K562 (cell line): ENCODE measurements at regions not wholly inside any gene's neighbourhood (a gene's known extent, or its start where the extent isn't known, plus 50 kb on each side); places are given as distances from the start of the nearest gene placed in this dataset.

Source experiments
- ATAC-seq: fragments of 200-7000 bp; cut with Tn5 transposase; 3 replicates; pipeline ENCODE4 v1.9.1; 2020; ENCODE audit warnings: moderate library complexity
- BruUV-seq: library from RNA; stranded (reverse); fragments of 400-500 nt; replicated peaks from 2 replicates; lab custom pipeline; 2021; lab: Mats Ljungman, UMichigan
- CTCF ChIA-PET: fragments of 300-600 bp; formaldehyde crosslinking; extraction: SDS; loops from one replicate; lab custom pipeline; 2021; ENCODE audit warnings: low intra/inter-chr PET ratio; lab: Yijun Ruan, JAX
- POLR2A ChIA-PET: fragments of 300-600, 350-650 bp; sonication (Branson Sonifier 250); formaldehyde crosslinking; extraction: SDS; loops from one replicate; lab custom pipeline; 2021; ENCODE audit warnings: antibody characterized with exemption, inconsistent platforms; lab: Yijun Ruan, JAX
- DNase-seq, 4 experiments: peaks; one replicate each; pipeline versions ENCODE4 v3.0.0 to v3.0.0-alpha.2; 2011 to 2018; ENCODE audit warnings: low spot score in 3 of 4, mixed read lengths in 3 of 4; ENCODE audit errors: extremely low read depth in 1 of 4
- FAIRE-seq: peaks from 2 replicates; lab custom pipeline; 2011; peaks lifted over from hg19 to GRCh38; lab: Jason Lieb, UNC
- H2AFZ ChIP-seq: 2 replicates; pipeline ENCODE4 v1.6.0; 2011; ENCODE audit warnings: low read depth, low read length, control low read depth, inconsistent platforms
- H3K27ac ChIP-seq: fragments of 200-600 bp; 3 replicates; pipeline ENCODE4 v1.8.0; 2011; ENCODE audit warnings: low read depth, mild to moderate bottlenecking, control low read depth, inconsistent platforms, low read length, moderate library complexity, mixed read lengths; ENCODE audit errors: extremely low read depth
- H3K27me3 ChIP-seq, 2 experiments: fragments of 300-600 bp in 1 of 2; 2 replicates in 1 of 2; 3 replicates in 1 of 2; pipeline versions ENCODE4 v1.6.0 to v1.8.0; 2011; ENCODE audit warnings: inconsistent platforms in 2 of 2, low read length in 2 of 2, mild to moderate bottlenecking in 1 of 2, mixed read lengths in 1 of 2, moderate library complexity in 1 of 2; ENCODE audit not compliant: control insufficient read depth in 2 of 2, insufficient read depth in 2 of 2
- H3K36me3 ChIP-seq: fragments of 300-600 bp; 3 replicates; pipeline ENCODE4 v1.8.0; 2011; ENCODE audit warnings: mild to moderate bottlenecking, low read length, inconsistent platforms; ENCODE audit not compliant: control insufficient read depth, insufficient read depth
- H3K4me1 ChIP-seq, 2 experiments: fragments of 200-600 bp in 1 of 2; replicated peaks in 1 of 2; 2 replicates in 1 of 2; 3 replicates in 1 of 2; pipeline versions ENCODE4 v1.5.1 to v1.8.0; 2011; ENCODE audit warnings: inconsistent platforms in 2 of 2, low read length in 2 of 2, mild to moderate bottlenecking in 1 of 2, mixed read lengths in 1 of 2, moderate library complexity in 1 of 2; ENCODE audit not compliant: control insufficient read depth in 2 of 2, insufficient read depth in 2 of 2
- H3K4me2 ChIP-seq: 2 replicates; pipeline ENCODE4 v1.6.1; 2011; ENCODE audit warnings: low read length, control low read depth, inconsistent platforms, mixed read lengths; ENCODE audit not compliant: insufficient read depth
- H3K4me3 ChIP-seq: fragments of 200-600 bp; sonication (generic), shearing (Covaris generic); 2 replicates; pipeline ENCODE4 v1.5.1; 2016; ENCODE audit warnings: control low read depth, inconsistent platforms
- H3K79me2 ChIP-seq: fragments of 200-600 bp; 3 replicates; pipeline ENCODE4 v1.8.0; 2011; ENCODE audit warnings: low read length, inconsistent platforms; ENCODE audit not compliant: control insufficient read depth, insufficient read depth
- H3K9ac ChIP-seq, 2 experiments: 2 replicates each; pipeline versions ENCODE4 v1.6.0 to v1.6.1; 2011; ENCODE audit warnings: low read depth in 2 of 2, low read length in 2 of 2, control low read depth in 1 of 2, inconsistent platforms in 1 of 2, mild to moderate bottlenecking in 1 of 2, mixed read lengths in 1 of 2; ENCODE audit not compliant: insufficient read depth in 1 of 2
- H3K9me1 ChIP-seq: one replicate; pipeline ENCODE4 v1.6.0; 2011; ENCODE audit warnings: inconsistent platforms, mild to moderate bottlenecking, low read length, moderate library complexity; ENCODE audit not compliant: control insufficient read depth, insufficient read depth
- H3K9me3 ChIP-seq: replicated peaks from 2 replicates; pipeline ENCODE4 v1.5.1; 2011; ENCODE audit warnings: low read depth, low read length, inconsistent platforms; ENCODE audit not compliant: control insufficient read depth, insufficient read depth
- H4K20me1 ChIP-seq: replicated peaks from 2 replicates; pipeline ENCODE4 v1.6.1; 2011; ENCODE audit warnings: low read length, inconsistent platforms, mixed read lengths; ENCODE audit not compliant: control insufficient read depth, insufficient read depth
- DDX20 ChIP-seq: fragments of 450-650 bp; IDR thresholded peaks from 2 replicates; pipeline ENCODE4 v1.6.1; 2016; ENCODE audit warnings: missing genetic modification characterization, low read depth, mild to moderate bottlenecking, missing compliant biosample characterization, moderate library complexity
- DNMT1 ChIP-seq: fragments of 450-650 bp; IDR thresholded peaks from 2 replicates; pipeline ENCODE4 v1.6.1; 2016; ENCODE audit warnings: antibody characterized with exemption, mild to moderate bottlenecking
- SMARCE1 ChIP-seq: fragments of 450-650 bp; IDR thresholded peaks from 2 replicates; pipeline ENCODE4 v1.7.1; 2016; ENCODE audit warnings: mild to moderate bottlenecking
- in situ Hi-C: fragments of 300-500 bp; cut with MboI; formaldehyde crosslinking; loops from 4 replicates; pipeline ENCODE4 v1.15.0; 2018; ENCODE audit warnings: inconsistent platforms, mixed read lengths
- intact Hi-C: fragments of 100-400 bp; cut with micrococcal nuclease; formaldehyde crosslinking; loops from 2 replicates; pipeline ENCODE4 v1.14.2; 2022
- TF ChIP-seq, protein P1 (sequence below): fragments of 200-800 bp; sonication (Bioruptor generic); IDR thresholded peaks from 2 replicates; pipeline ENCODE4 v1.6.1; 2016; ENCODE audit warnings: missing genetic modification characterization, missing compliant biosample characterization
- TF ChIP-seq, protein P2 (sequence below): fragments of 200-800 bp; sonication (Bioruptor generic); IDR thresholded peaks from 2 replicates; pipeline ENCODE4 v1.6.1; 2017; ENCODE audit warnings: missing genetic modification characterization, missing compliant biosample characterization
- TF ChIP-seq, protein P3 (sequence below), 2 experiments: fragments of 450-650 bp; IDR thresholded peaks; 2 replicates each; pipeline ENCODE4 v1.6.1; 2016; ENCODE audit warnings: mild to moderate bottlenecking in 2 of 2, borderline replicate concordance in 1 of 2, low read depth in 1 of 2, moderate library complexity in 1 of 2

DNA sequence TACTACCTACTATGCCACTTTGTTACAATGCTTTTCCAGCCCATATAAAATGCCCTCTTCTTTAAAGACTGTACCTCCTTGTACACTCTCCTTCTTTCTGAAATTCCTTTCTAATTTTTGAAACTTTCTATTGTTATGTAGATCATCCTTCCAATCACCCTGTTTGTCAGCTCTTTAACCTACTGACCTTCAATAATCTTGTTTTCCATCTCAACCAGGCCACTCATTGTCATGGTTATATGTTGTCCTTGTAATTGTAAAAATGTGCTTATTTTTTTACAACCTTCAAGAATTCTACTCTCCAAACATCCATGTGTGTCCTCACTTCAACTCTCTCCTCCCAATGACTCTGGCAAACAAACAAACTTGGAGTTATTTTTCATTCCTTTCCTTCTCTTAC lies 1172.6 kb upstream of the CELF2 start (continued):
- TF ChIP-seq, protein P1, sequence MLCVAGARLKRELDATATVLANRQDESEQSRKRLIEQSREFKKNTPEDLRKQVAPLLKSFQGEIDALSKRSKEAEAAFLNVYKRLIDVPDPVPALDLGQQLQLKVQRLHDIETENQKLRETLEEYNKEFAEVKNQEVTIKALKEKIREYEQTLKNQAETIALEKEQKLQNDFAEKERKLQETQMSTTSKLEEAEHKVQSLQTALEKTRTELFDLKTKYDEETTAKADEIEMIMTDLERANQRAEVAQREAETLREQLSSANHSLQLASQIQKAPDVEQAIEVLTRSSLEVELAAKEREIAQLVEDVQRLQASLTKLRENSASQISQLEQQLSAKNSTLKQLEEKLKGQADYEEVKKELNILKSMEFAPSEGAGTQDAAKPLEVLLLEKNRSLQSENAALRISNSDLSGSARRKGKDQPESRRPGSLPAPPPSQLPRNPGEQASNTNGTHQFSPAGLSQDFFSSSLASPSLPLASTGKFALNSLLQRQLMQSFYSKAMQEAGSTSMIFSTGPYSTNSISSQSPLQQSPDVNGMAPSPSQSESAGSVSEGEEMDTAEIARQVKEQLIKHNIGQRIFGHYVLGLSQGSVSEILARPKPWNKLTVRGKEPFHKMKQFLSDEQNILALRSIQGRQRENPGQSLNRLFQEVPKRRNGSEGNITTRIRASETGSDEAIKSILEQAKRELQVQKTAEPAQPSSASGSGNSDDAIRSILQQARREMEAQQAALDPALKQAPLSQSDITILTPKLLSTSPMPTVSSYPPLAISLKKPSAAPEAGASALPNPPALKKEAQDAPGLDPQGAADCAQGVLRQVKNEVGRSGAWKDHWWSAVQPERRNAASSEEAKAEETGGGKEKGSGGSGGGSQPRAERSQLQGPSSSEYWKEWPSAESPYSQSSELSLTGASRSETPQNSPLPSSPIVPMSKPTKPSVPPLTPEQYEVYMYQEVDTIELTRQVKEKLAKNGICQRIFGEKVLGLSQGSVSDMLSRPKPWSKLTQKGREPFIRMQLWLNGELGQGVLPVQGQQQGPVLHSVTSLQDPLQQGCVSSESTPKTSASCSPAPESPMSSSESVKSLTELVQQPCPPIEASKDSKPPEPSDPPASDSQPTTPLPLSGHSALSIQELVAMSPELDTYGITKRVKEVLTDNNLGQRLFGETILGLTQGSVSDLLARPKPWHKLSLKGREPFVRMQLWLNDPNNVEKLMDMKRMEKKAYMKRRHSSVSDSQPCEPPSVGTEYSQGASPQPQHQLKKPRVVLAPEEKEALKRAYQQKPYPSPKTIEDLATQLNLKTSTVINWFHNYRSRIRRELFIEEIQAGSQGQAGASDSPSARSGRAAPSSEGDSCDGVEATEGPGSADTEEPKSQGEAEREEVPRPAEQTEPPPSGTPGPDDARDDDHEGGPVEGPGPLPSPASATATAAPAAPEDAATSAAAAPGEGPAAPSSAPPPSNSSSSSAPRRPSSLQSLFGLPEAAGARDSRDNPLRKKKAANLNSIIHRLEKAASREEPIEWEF (CRISPR knock-in tag) = no peak

DNA sequence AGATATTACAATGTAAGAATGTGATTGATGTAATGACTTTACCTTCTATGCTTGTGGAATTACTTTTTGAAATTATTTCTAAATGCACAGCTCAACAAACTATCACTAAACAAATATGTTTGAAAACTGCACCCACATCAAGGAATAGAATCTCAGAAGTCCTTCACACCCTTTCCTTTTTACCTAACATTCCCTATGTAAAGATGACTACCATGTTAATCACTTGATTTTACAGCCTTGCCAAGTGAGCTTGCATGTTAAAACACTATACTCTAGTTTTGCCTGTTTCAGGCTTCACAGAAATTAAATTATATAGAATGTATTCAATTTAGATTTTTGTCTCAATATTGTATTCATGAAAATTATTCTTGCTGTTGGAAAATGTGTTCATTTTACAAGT lies 1169.4 kb upstream of the CELF2 start:
- Histone ChIP-seq H3K27ac (no peak overlapping the region), H3K79me2 (no peaks in the 10 kb centered on the region), H3K4me1 (no peaks in the 10 kb centered on the region), H3K36me3 (no peaks in the 10 kb centered on the region), H3K9ac (no peak overlapping the region), H3K9me1 (no peaks in the 10 kb centered on the region), H3K4me2 (no peak overlapping the region), H2AFZ (no peak overlapping the region), H3K27me3 (no peaks in the 10 kb centered on the region), H3K9me3 (peaks cover 5% of the 10 kb centered on the region), H4K20me1 (no peaks in the 10 kb centered on the region), H3K4me3 (no peak overlapping the region)
- FAIRE-seq = no peak
- in situ Hi-C loops (no loop called here), intact Hi-C loops (no loop called here)
- CTCF ChIA-PET = no interaction called here
- no TSS peak for BruUV-seq
- POLR2A ChIA-PET = no interaction called here
- no peak for ATAC-seq
- DNase-seq = no peak
- TF ChIP-seq DNMT1 (no peak), SMARCE1 (no peak), DDX20 (no peak)
- TF ChIP-seq, protein P2, sequence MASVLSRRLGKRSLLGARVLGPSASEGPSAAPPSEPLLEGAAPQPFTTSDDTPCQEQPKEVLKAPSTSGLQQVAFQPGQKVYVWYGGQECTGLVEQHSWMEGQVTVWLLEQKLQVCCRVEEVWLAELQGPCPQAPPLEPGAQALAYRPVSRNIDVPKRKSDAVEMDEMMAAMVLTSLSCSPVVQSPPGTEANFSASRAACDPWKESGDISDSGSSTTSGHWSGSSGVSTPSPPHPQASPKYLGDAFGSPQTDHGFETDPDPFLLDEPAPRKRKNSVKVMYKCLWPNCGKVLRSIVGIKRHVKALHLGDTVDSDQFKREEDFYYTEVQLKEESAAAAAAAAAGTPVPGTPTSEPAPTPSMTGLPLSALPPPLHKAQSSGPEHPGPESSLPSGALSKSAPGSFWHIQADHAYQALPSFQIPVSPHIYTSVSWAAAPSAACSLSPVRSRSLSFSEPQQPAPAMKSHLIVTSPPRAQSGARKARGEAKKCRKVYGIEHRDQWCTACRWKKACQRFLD (CRISPR knock-in tag) = no peak
- TF ChIP-seq, protein P3, sequence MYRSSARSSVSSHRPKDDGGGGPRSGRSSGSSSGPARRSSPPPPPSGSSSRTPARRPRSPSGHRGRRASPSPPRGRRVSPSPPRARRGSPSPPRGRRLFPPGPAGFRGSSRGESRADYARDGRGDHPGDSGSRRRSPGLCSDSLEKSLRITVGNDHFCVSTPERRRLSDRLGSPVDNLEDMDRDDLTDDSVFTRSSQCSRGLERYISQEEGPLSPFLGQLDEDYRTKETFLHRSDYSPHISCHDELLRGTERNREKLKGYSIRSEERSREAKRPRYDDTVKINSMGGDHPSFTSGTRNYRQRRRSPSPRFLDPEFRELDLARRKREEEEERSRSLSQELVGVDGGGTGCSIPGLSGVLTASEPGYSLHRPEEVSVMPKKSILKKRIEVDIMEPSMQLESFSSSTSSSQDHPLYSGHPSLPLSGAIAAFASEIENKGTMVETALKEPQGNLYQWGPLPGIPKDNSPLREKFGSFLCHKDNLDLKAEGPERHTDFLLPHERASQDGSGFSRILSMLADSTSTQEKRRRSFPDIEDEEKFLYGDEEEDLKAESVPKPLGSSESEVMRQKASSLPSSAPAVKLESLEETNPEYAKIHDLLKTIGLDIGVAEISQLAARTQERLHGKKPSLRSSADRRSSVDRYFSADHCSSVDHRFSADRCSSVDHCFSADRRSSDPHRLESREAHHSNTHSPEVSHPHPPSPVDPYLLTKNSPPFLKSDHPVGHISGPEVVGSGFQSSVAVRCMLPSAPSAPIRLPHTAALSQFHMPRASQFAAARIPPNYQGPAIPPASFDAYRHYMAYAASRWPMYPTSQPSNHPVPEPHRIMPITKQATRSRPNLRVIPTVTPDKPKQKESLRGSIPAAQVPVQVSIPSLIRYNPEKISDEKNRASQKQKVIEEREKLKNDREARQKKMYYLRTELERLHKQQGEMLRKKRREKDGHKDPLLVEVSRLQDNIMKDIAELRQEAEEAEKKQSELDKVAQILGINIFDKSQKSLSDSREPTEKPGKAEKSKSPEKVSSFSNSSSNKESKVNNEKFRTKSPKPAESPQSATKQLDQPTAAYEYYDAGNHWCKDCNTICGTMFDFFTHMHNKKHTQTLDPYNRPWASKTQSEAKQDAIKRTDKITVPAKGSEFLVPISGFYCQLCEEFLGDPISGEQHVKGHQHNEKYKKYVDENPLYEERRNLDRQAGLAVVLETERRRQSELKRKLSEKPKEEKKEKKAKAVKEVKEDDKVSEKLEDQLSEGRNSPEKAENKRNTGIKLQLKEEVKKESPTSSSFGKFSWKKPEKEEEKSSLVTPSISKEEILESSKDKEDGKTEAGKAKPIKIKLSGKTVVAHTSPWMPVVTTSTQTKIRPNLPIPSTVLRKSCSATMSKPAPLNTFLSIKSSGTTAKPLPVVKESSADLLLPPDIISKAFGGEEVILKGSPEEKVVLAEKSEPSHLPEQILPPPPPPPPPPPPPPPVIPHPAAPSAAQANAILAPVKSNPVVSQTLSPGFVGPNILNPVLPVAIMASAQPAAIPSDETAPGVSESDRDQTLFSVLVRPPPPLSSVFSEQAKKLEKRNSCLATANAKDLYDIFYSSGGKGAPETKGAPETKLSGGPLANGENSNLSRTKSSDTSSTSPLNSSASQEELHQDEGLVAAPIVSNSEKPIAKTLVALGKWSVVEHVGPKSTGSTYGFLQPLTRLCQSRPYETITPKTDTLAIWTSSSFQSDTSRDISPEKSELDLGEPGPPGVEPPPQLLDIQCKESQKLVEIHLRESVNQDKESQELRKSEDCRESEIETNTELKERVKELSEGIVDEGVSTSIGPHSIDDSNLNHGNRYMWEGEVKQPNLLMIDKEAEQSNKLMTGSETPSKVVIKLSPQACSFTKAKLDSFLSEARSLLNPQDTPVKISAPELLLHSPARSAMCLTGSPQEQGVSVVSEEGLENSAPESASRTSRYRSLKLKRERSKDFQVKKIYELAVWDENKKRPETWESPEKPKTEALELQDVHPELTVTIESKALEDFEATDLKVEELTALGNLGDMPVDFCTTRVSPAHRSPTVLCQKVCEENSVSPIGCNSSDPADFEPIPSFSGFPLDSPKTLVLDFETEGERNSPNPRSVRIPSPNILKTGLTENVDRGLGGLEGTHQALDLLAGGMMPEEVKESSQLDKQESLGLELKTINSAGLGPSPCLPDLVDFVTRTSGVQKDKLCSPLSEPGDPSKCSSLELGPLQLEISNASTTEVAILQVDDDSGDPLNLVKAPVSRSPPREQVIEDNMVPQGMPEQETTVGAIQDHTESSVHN (IDR thresholded peaks at IDR 0.05; ENCODE audit: borderline replicate concordance in 1 of 2, low read depth in 1 of 2) = no peak
